ENCODE measurements at regions not wholly inside any gene's neighbourhood (a gene's known extent, or its start where the extent isn't known, plus 50 kb on each side); places are given as distances from the start of the nearest gene placed in this dataset.

GRCh38 chr6:105836889-105837288 is 249.2 kb upstream of the PRDM1 start:
- Histone ChIP-seq H3K9me2 (no peaks in the 10 kb centered on the region), H3K4me1 (ENCODE audit: control insufficient read depth in 1 of 2, insufficient read depth in 2 of 2, low read depth in 1 of 2, low read length in 1 of 2) (peaks cover 0 to 9% of the 10 kb centered on the region in 2 experiments; a peak in 1 of 4 replicates), H3K27ac (ENCODE audit: low read depth in 2 of 2, low read length in 1 of 2) (no peak overlapping the region), H4K20me1 (ENCODE audit: insufficient read depth) (no peaks in the 10 kb centered on the region), H3K27me3 (ENCODE audit: insufficient read depth) (no peaks in the 10 kb centered on the region), H3K9ac (no peak overlapping the region), H2AFZ (ENCODE audit: low read depth) (no peak overlapping the region), H3K9me3 (no peaks in the 10 kb centered on the region), H3K4me2 (no peak overlapping the region), H3K4me3 (ENCODE audit: low read depth in 2 of 2, low read length in 1 of 2) (no peak overlapping the region), H3K79me2 (ENCODE audit: insufficient read depth) (no peaks in the 10 kb centered on the region), H3F3A (replicated peaks; ENCODE audit: insufficient read depth) (no peaks in the 10 kb centered on the region), H3K36me3 (replicated peaks in 1 of 2; ENCODE audit: control insufficient read depth in 1 of 2, insufficient read depth in 2 of 2, low read length in 1 of 2) (no peaks in the 10 kb centered on the region)
- ChIA-PET CTCF (no interaction called here), POLR2A (no interaction called here)
- WGBS (ENCODE audit: low lambda C conversion rate), result 64% methylated on average over 5 of the region's 5 CpGs
- TF ChIP-seq CTCF (IDR thresholded peaks at IDR 0.05) (no peak), REST (IDR thresholded peaks at IDR 0.05; ENCODE audit: low read depth, low read length) (no peak), POLR2AphosphoS5 (IDR thresholded peaks at IDR 0.05; ENCODE audit: low read depth, low read length) (no peak), ZBTB33 (IDR thresholded peaks at IDR 0.05; ENCODE audit: borderline replicate concordance, low read depth) (no peak), GABPA (IDR thresholded peaks at IDR 0.05; ENCODE audit: low read depth) (no peak), RAD21 (IDR thresholded peaks at IDR 0.05; ENCODE audit: low read length) (no peak), FOSL2 (IDR thresholded peaks at IDR 0.05; ENCODE audit: borderline replicate concordance, low read depth) (no peak), EP300 (IDR thresholded peaks at IDR 0.05; ENCODE audit: borderline replicate concordance in 1 of 2, low read depth in 1 of 2, low read length in 1 of 2) (no peak), MAX (IDR thresholded peaks at IDR 0.05; ENCODE audit: low read depth) (no peak), USF1 (IDR thresholded peaks at IDR 0.05; ENCODE audit: borderline replicate concordance, low read depth) (no peak), MEF2A (IDR thresholded peaks at IDR 0.05; ENCODE audit: borderline replicate concordance, low read depth) (no peak), TEAD4 (IDR thresholded peaks at IDR 0.05; ENCODE audit: borderline replicate concordance, insufficient read depth) (no peak)
- no peak for DNase-seq
